ENCODE measurements at regions not wholly inside any gene's neighbourhood (a gene's known extent, or its start where the extent isn't known, plus 50 kb on each side); places are given as distances from the start of the nearest gene placed in this dataset.

DNA sequence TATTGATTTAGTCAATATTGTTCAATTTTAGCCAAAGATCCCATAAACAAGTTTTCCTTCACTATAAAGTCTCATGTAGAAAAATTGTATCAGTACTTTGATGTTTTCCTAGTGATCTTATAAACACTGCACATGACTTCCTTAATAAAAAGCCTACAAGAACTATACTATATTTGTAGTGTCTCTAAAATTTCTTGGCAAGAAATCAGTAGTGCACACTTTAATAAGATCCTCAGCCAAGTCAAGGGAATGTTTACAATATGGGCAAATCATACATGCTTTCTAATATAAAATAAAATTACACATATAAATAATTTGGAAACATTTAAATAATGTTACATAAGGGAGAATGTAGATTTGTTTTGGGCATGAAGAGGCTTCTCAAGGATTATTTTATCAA is 203.0 kb upstream of the CCDC179 start:
- TF ChIP-seq, protein P1, sequence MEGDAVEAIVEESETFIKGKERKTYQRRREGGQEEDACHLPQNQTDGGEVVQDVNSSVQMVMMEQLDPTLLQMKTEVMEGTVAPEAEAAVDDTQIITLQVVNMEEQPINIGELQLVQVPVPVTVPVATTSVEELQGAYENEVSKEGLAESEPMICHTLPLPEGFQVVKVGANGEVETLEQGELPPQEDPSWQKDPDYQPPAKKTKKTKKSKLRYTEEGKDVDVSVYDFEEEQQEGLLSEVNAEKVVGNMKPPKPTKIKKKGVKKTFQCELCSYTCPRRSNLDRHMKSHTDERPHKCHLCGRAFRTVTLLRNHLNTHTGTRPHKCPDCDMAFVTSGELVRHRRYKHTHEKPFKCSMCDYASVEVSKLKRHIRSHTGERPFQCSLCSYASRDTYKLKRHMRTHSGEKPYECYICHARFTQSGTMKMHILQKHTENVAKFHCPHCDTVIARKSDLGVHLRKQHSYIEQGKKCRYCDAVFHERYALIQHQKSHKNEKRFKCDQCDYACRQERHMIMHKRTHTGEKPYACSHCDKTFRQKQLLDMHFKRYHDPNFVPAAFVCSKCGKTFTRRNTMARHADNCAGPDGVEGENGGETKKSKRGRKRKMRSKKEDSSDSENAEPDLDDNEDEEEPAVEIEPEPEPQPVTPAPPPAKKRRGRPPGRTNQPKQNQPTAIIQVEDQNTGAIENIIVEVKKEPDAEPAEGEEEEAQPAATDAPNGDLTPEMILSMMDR (IDR thresholded peaks at IDR 0.05): no peak
- no peak for TF ChIP-seq POLR2A (IDR thresholded peaks at IDR 0.05)
